DND-41 (cell line): ENCODE measurements at regions not wholly inside any gene's neighbourhood (a gene's known extent, or its start where the extent isn't known, plus 50 kb on each side); places are given as distances from the start of the nearest gene placed in this dataset.

Experiments
- ATAC-seq: fragments of 200-7000 bp; cut with Tn5 transposase; 3 replicates; pipeline ENCODE4 v1.9.1; 2021; ENCODE audit warnings: low read depth; ENCODE audit not compliant: insufficient read depth
- DNase-seq: peaks from one replicate; pipeline ENCODE4 v3.0.0-alpha.2; 2020
- H2AFZ ChIP-seq: 2 replicates; pipeline ENCODE4 v1.6.0; 2012; ENCODE audit warnings: low read depth, low read length
- H3K27ac ChIP-seq: 2 replicates; pipeline ENCODE4 v1.5.1; 2012; ENCODE audit warnings: low read length, inconsistent platforms
- H3K27me3 ChIP-seq: fragments of 200-600 bp; sonication (generic); 2 replicates; pipeline ENCODE4 v1.6.0; 2012; ENCODE audit warnings: low read length, mild to moderate bottlenecking, inconsistent platforms; ENCODE audit not compliant: insufficient read depth, poor library complexity
- H3K36me3 ChIP-seq: 2 replicates; pipeline ENCODE4 v1.5.1; 2012; ENCODE audit warnings: low read length, inconsistent platforms; ENCODE audit not compliant: insufficient read depth
- H3K4me1 ChIP-seq: 2 replicates; pipeline ENCODE4 v1.5.1; 2012; ENCODE audit warnings: mild to moderate bottlenecking, low read length; ENCODE audit not compliant: insufficient read depth
- H3K4me2 ChIP-seq: 2 replicates; pipeline ENCODE4 v1.6.0; 2012; ENCODE audit warnings: mild to moderate bottlenecking, moderate library complexity, low read length, inconsistent platforms; ENCODE audit not compliant: insufficient read depth
- H3K4me3 ChIP-seq, 2 experiments: fragments of 200-600 bp in 1 of 2; shearing (Covaris generic) in 1 of 2; 2 replicates each; pipeline ENCODE4 v1.5.1; 2012 to 2016; ENCODE audit warnings: inconsistent platforms in 2 of 2, low read length in 2 of 2, mild to moderate bottlenecking in 2 of 2, low read depth in 1 of 2, moderate library complexity in 1 of 2
- H3K79me2 ChIP-seq: 2 replicates; pipeline ENCODE4 v1.6.0; 2012; ENCODE audit warnings: low read length, inconsistent platforms; ENCODE audit not compliant: insufficient read depth
- H3K9ac ChIP-seq: 2 replicates; pipeline ENCODE4 v1.6.0; 2012; ENCODE audit warnings: low read depth, mild to moderate bottlenecking, inconsistent platforms, low read length, moderate library complexity
- H3K9me3 ChIP-seq: 2 replicates; pipeline ENCODE4 v1.5.1; 2012; ENCODE audit warnings: low read length, moderate library complexity, mild to moderate bottlenecking, inconsistent platforms; ENCODE audit not compliant: insufficient read depth, severe bottlenecking
- H4K20me1 ChIP-seq: 2 replicates; pipeline ENCODE4 v1.6.0; 2012; ENCODE audit warnings: low read length; ENCODE audit not compliant: insufficient read depth
- CTCF ChIP-seq: IDR thresholded peaks from 2 replicates; pipeline ENCODE4 v1.5.1; 2012; ENCODE audit warnings: borderline replicate concordance, low read length, moderate library complexity, mild to moderate bottlenecking; ENCODE audit not compliant: poor library complexity, severe bottlenecking; ENCODE audit errors: extremely low read depth
- EZH2 ChIP-seq: IDR thresholded peaks from 3 replicates; pipeline ENCODE4 v1.6.1; 2012; ENCODE audit warnings: borderline replicate concordance, low read depth, mild to moderate bottlenecking, moderate library complexity, low read length, inconsistent platforms; ENCODE audit not compliant: severe bottlenecking

DNA sequence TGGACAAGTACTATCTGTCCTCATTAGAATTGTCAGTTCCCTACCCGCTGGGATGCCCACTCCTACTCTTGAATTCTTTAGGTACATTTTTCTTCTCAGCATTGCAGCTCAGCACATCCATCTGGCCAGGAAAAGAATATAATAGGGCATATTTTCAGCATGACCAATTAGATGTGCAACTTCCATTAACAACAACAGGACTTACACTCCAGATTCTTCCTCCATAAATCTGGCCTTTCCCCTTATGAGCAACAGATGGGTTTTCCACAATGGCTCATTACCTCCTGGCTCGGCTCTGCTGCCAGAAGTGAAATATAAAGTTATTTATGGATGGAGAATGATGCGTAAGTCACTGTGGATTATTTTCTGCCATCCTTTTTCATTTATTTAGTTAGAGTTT, 443.8 kb upstream of the TGFBR2 start:
- Histone ChIP-seq H3K4me2 (no peak overlapping the region), H3K27me3 (no peaks in the 10 kb centered on the region), H2AFZ (no peak overlapping the region), H3K79me2 (no peaks in the 10 kb centered on the region), H3K36me3 (no peaks in the 10 kb centered on the region), H3K27ac (no peak overlapping the region), H3K4me1 (no peaks in the 10 kb centered on the region), H3K9ac (no peak overlapping the region), H4K20me1 (no peaks in the 10 kb centered on the region), H3K4me3 (no peak overlapping the region), H3K9me3 (no peaks in the 10 kb centered on the region)
- TF ChIP-seq CTCF (no peak), EZH2 (no peak)
- DNase-seq (no peak), ATAC-seq (no peak)

- Histone ChIP-seq H3K27me3 (no peaks in the 10 kb centered on the region), H3K4me3 (no peak overlapping the region), H3K4me1 (no peaks in the 10 kb centered on the region), H3K79me2 (no peaks in the 10 kb centered on the region), H3K9ac (no peak overlapping the region), H3K4me2 (no peak overlapping the region), H2AFZ (no peak overlapping the region), H4K20me1 (no peaks in the 10 kb centered on the region), H3K27ac (no peak overlapping the region), H3K9me3 (no peaks in the 10 kb centered on the region), H3K36me3 (no peaks in the 10 kb centered on the region)
- TF ChIP-seq EZH2 (no peak), CTCF (no peak)
- DNase-seq = no peak
- ATAC-seq = no peak
Measured at GRCh38 chr3:30166535-30166934, 439.9 kb upstream of the TGFBR2 start.

- no peak for DNase-seq
- TF ChIP-seq CTCF (no peak), EZH2 (no peak)
Measured at GRCh38 chr3:30167541-30168011, 438.8 kb upstream of the TGFBR2 start.

GRCh38 chr3:30169487-30169886, 436.9 kb upstream of the TGFBR2 start:
- Histone ChIP-seq H3K4me2 (no peak overlapping the region), H3K36me3 (no peaks in the 10 kb centered on the region), H3K27ac (no peak overlapping the region), H3K9me3 (no peaks in the 10 kb centered on the region), H3K4me1 (no peaks in the 10 kb centered on the region), H2AFZ (no peak overlapping the region), H3K79me2 (no peaks in the 10 kb centered on the region), H3K27me3 (no peaks in the 10 kb centered on the region), H4K20me1 (no peaks in the 10 kb centered on the region), H3K4me3 (no peak overlapping the region), H3K9ac (no peak overlapping the region)
- no peak for ATAC-seq
- no peak for TF ChIP-seq CTCF
- no peak for TF ChIP-seq EZH2
- no peak for DNase-seq

More at GRCh38 chr3:30167541-30168011, 438.8 kb upstream of the TGFBR2 start:
- no peak overlapping the region for H3K27ac ChIP-seq
- no peak overlapping the region for H2AFZ ChIP-seq
- H3K4me3 ChIP-seq = no peak overlapping the region
- H4K20me1 ChIP-seq = no peaks in the 10 kb centered on the region
- no peaks in the 10 kb centered on the region for H3K27me3 ChIP-seq
- no peaks in the 10 kb centered on the region for H3K9me3 ChIP-seq
- no peaks in the 10 kb centered on the region for H3K4me1 ChIP-seq
- H3K79me2 ChIP-seq = no peaks in the 10 kb centered on the region
- H3K4me2 ChIP-seq = no peak overlapping the region
- H3K36me3 ChIP-seq = no peaks in the 10 kb centered on the region
- H3K9ac ChIP-seq = no peak overlapping the region
- ATAC-seq = no peak
